IMR-90 (cell line): ENCODE measurements at regions not wholly inside any gene's neighbourhood (a gene's known extent, or its start where the extent isn't known, plus 50 kb on each side); places are given as distances from the start of the nearest gene placed in this dataset.

Source experiments
- ATAC-seq: fragments of 200-7000 bp; cut with Tn5 transposase; 2 replicates; pipeline ENCODE4 v1.9.1; 2020; ENCODE audit warnings: low read depth, mild to moderate bottlenecking, moderate library complexity
- BruUV-seq: library from RNA; stranded (reverse); fragments of 400-500 nt; replicated peaks from 2 replicates; lab custom pipeline; 2021; lab: Mats Ljungman, UMichigan
- CTCF ChIA-PET: fragments of 300-600 bp; formaldehyde crosslinking; extraction: SDS; loops from one replicate; lab custom pipeline; 2021; ENCODE audit warnings: antibody characterized with exemption; lab: Yijun Ruan, JAX
- POLR2A ChIA-PET: fragments of 300-600 bp; sonication (Branson Sonifier 250); formaldehyde crosslinking; loops from one replicate; lab custom pipeline; 2022; ENCODE audit warnings: antibody characterized with exemption; ENCODE audit not compliant: unreplicated experiment; lab: Charles Lee
- DNase-seq: peaks from one replicate; pipeline ENCODE4 v3.0.0; 2013
- H2AFZ ChIP-seq: replicated peaks from 2 replicates; pipeline ENCODE3; 2013; ENCODE audit warnings: low read length, mild to moderate bottlenecking; ENCODE audit not compliant: poor library complexity
- H2AK5ac ChIP-seq: 2 replicates; pipeline ENCODE4 v1.6.1; 2013; ENCODE audit warnings: low read depth, low read length, inconsistent platforms
- H2AK9ac ChIP-seq: replicated peaks from 2 replicates; pipeline ENCODE3; 2013; ENCODE audit warnings: mild to moderate bottlenecking, low read depth, low read length, moderate library complexity; ENCODE audit not compliant: poor library complexity
- H2BK120ac ChIP-seq: 2 replicates; pipeline ENCODE4 v1.6.1; 2013; ENCODE audit warnings: low read depth, low read length, inconsistent platforms
- H2BK15ac ChIP-seq: 3 replicates; pipeline ENCODE4 v1.6.1; 2013; ENCODE audit warnings: low read depth, low read length, inconsistent platforms
- H2BK20ac ChIP-seq: 2 replicates; pipeline ENCODE4 v1.6.1; 2013; ENCODE audit warnings: low read depth, mild to moderate bottlenecking, inconsistent platforms, low read length, moderate library complexity
- H2BK5ac ChIP-seq: 2 replicates; pipeline ENCODE4 v1.6.1; 2013; ENCODE audit warnings: mild to moderate bottlenecking, low read depth, low read length, inconsistent platforms; ENCODE audit not compliant: poor library complexity, severe bottlenecking
- H3K14ac ChIP-seq: replicated peaks from 2 replicates; pipeline ENCODE4 v1.6.1; 2013; ENCODE audit warnings: low read depth, low read length, inconsistent platforms
- H3K18ac ChIP-seq: 2 replicates; pipeline ENCODE4 v1.6.1; 2013; ENCODE audit warnings: low read depth, low read length, control low read depth
- H3K23ac ChIP-seq: 2 replicates; pipeline ENCODE4 v1.6.1; 2013; ENCODE audit warnings: low read depth, low read length, inconsistent platforms
- H3K27ac ChIP-seq: 2 replicates; pipeline ENCODE4 v1.5.1; 2013; ENCODE audit warnings: mild to moderate bottlenecking, control low read depth, low read length; ENCODE audit not compliant: insufficient read depth
- H3K27me3 ChIP-seq: 2 replicates; pipeline ENCODE4 v1.6.1; 2013; ENCODE audit warnings: low read length; ENCODE audit not compliant: control insufficient read depth, insufficient read depth
- H3K36me3 ChIP-seq: 2 replicates; pipeline ENCODE4 v1.6.1; 2013; ENCODE audit warnings: low read length, mixed read lengths; ENCODE audit not compliant: control insufficient read depth, insufficient read depth
- H3K4ac ChIP-seq: 2 replicates; pipeline ENCODE4 v1.6.1; 2013; ENCODE audit warnings: low read depth, low read length, inconsistent platforms
- H3K4me1 ChIP-seq: 2 replicates; pipeline ENCODE4 v1.6.1; 2013; ENCODE audit warnings: low read length, mixed read lengths; ENCODE audit not compliant: control insufficient read depth, insufficient read depth
- H3K4me2 ChIP-seq: 2 replicates; pipeline ENCODE4 v1.6.1; 2013; ENCODE audit warnings: low read depth, mild to moderate bottlenecking, control low read depth, low read length, moderate library complexity
- H3K4me3 ChIP-seq: 2 replicates; pipeline ENCODE4 v1.5.1; 2013; ENCODE audit warnings: low read depth, mild to moderate bottlenecking, control low read depth, low read length, moderate library complexity; ENCODE audit not compliant: insufficient read depth
- H3K56ac ChIP-seq: 2 replicates; pipeline ENCODE4 v1.6.1; 2013; ENCODE audit warnings: low read length, inconsistent platforms; ENCODE audit not compliant: insufficient read depth; ENCODE audit errors: extremely low read depth
- H3K79me1 ChIP-seq, 2 experiments: 2 replicates each; pipeline ENCODE4 v1.6.1; 2013; ENCODE audit warnings: low read length in 2 of 2, inconsistent platforms in 1 of 2, low read depth in 1 of 2
- H3K9ac ChIP-seq: 2 replicates; pipeline ENCODE4 v1.6.1; 2013; ENCODE audit warnings: low read depth, low read length, control low read depth
- H3K9me1 ChIP-seq: 2 replicates; pipeline ENCODE4 v1.6.1; 2013; ENCODE audit warnings: low read length, inconsistent platforms; ENCODE audit not compliant: insufficient read depth
- H3K9me3 ChIP-seq: 2 replicates; pipeline ENCODE4 v1.6.1; 2013; ENCODE audit warnings: low read length; ENCODE audit not compliant: control insufficient read depth, insufficient read depth
- H4K20me1 ChIP-seq: 2 replicates; pipeline ENCODE4 v1.6.1; 2013; ENCODE audit warnings: low read length, inconsistent platforms; ENCODE audit not compliant: insufficient read depth
- H4K5ac ChIP-seq: 2 replicates; pipeline ENCODE4 v1.6.1; 2013; ENCODE audit warnings: mild to moderate bottlenecking, low read depth, low read length, control low read depth
- H4K8ac ChIP-seq, 2 experiments: 2 replicates each; pipeline ENCODE4 v1.6.1; 2013; ENCODE audit warnings: low read depth in 2 of 2, low read length in 2 of 2, control low read depth in 1 of 2, inconsistent platforms in 1 of 2
- H4K91ac ChIP-seq: 2 replicates; pipeline ENCODE4 v1.6.1; 2013; ENCODE audit warnings: low read depth, low read length, inconsistent platforms; ENCODE audit not compliant: insufficient read depth
- MXI1 ChIP-seq: IDR thresholded peaks from 2 replicates; pipeline ENCODE4 v1.6.1; 2012; ENCODE audit warnings: low read depth, mild to moderate bottlenecking, low read length, moderate library complexity, borderline replicate concordance
- WGBS, 2 experiments: methylation state at CpG; one replicate each; pipeline versions ENCODE4 v1.1.5 to v1.1.7; 2013; ENCODE audit warnings: missing lambda C conversion rate in 2 of 2; ENCODE audit not compliant: insufficient read length in 1 of 2; ENCODE audit errors: extremely low coverage in 2 of 2; 5-methylcytosine and 5-hydroxymethylcytosine counted together
- dilution Hi-C: fragments of 300-500 bp; cut with HindIII; formaldehyde crosslinking; loops from one replicate; pipeline ENCODE4 v1.14.3; 2018; ENCODE audit warnings: low sequenced_read_pairs; ENCODE audit not compliant: unreplicated experiment
- in situ Hi-C: fragments of 300-500 bp; cut with MboI; formaldehyde crosslinking; loops from 3 replicates; pipeline ENCODE4 v1.14.3; 2019; ENCODE audit warnings: low sequenced_read_pairs, inconsistent platforms, mixed read lengths
- intact Hi-C: fragments of 100-400 bp; cut with micrococcal nuclease; formaldehyde crosslinking; loops from 2 replicates; pipeline ENCODE4 v1.10.0; 2022

DNA sequence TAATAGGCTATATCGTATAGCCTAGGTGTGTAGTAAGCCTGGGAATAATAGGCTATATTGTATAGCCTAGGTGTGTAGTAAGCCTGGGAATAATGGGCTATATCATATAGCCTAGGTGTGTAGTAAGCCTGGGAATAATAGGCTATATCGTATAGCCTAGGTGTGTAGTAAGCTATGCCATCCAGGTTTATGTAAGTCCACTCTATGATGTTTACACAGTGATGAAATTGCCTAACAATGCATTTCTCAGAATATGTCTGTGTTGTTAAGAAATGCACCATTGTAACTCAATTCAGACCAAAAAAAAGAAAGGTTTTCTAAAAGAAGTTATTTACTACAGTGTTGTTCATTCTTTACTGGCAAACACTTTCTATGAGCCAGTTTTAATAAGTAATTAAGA lies 1387.2 kb downstream of the STIM2 start:
- ChIA-PET CTCF (no interaction called here), POLR2A (no interaction called here)
- H2BK120ac ChIP-seq = no peak overlapping the region
- BruUV-seq = no TSS peak
- no peak for TF ChIP-seq MXI1
- H3K9me1 ChIP-seq = no peaks in the 10 kb centered on the region
- H4K91ac ChIP-seq = no peak overlapping the region
- H3K36me3 ChIP-seq = no peaks in the 10 kb centered on the region
- H2AK9ac ChIP-seq = no peak overlapping the region
- no peaks in the 10 kb centered on the region for H3K79me1 ChIP-seq
- ATAC-seq (no peak), DNase-seq (no peak)
- WGBS, 2 experiments = no CpG with 5 or more reads among the region's 2 CpGs
- H3K4me2 ChIP-seq = no peak overlapping the region
- no peaks in the 10 kb centered on the region for H4K20me1 ChIP-seq
- H3K4me1 ChIP-seq = no peaks in the 10 kb centered on the region
- H3K9me3 ChIP-seq = no peaks in the 10 kb centered on the region
- no peak overlapping the region for H3K9ac ChIP-seq
- no peak overlapping the region for H2AK5ac ChIP-seq
- no peak overlapping the region for H2BK5ac ChIP-seq
- H3K4me3 ChIP-seq = no peak overlapping the region
- no peak overlapping the region for H4K5ac ChIP-seq
- H2AFZ ChIP-seq = no peak overlapping the region
- no peak overlapping the region for H4K8ac ChIP-seq
- H3K14ac ChIP-seq = no peak overlapping the region
- intact Hi-C loops (no loop called here), in situ Hi-C loops (no loop called here), dilution Hi-C loops (no loop called here)
- no peak overlapping the region for H3K18ac ChIP-seq
- no peaks in the 10 kb centered on the region for H3K27me3 ChIP-seq
- H3K56ac ChIP-seq = no peak overlapping the region
- no peak overlapping the region for H3K23ac ChIP-seq
- no peak overlapping the region for H3K4ac ChIP-seq
- no peak overlapping the region for H2BK20ac ChIP-seq
- no peak overlapping the region for H3K27ac ChIP-seq
- H2BK15ac ChIP-seq = no peak overlapping the region
